ENCODE measurements at regions not wholly inside any gene's neighbourhood (a gene's known extent, or its start where the extent isn't known, plus 50 kb on each side); places are given as distances from the start of the nearest gene placed in this dataset.

DNA sequence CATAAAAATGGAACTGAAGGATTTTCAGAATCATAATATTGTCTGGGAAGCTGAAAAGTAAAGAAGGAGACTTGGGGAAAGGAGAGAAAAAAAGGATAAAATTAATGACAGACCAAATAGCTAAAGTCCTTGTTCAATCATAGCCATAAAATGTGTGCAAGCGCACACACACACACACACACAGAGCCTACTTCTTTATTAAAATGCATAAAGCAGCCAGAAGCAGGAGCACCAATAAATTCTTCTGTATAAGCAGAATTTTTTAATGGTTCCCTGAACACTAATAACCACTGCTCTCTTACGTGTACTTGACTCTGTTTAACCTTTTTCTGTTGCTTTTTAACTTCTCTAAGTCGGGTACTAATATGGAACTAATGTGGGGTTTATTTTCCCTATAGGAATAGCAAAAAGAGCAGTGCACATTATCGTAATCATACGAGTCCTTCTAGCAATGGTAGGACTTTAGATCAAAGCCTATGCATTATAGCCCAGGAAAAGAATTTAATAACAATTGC is 131.0 kb upstream of the PSMD7 start:
- TF ChIP-seq CTCF (IDR thresholded peaks at IDR 0.05; ENCODE audit: control insufficient read depth, extremely low read depth, insufficient read depth) = no peak
- H3K4me3 ChIP-seq (ENCODE audit: low read depth, low read length) = no peak overlapping the region
- DNase-seq (ENCODE audit: low read depth) = no peak

- DNase-seq (ENCODE audit: low read depth) = no peak
- no peak for TF ChIP-seq CTCF (IDR thresholded peaks at IDR 0.05; ENCODE audit: control insufficient read depth, extremely low read depth, insufficient read depth)
- no peak overlapping the region for H3K4me3 ChIP-seq (ENCODE audit: low read depth, low read length)
Observed at GRCh38 chr16:74160759-74161158, 135.9 kb upstream of the PSMD7 start.

DNA sequence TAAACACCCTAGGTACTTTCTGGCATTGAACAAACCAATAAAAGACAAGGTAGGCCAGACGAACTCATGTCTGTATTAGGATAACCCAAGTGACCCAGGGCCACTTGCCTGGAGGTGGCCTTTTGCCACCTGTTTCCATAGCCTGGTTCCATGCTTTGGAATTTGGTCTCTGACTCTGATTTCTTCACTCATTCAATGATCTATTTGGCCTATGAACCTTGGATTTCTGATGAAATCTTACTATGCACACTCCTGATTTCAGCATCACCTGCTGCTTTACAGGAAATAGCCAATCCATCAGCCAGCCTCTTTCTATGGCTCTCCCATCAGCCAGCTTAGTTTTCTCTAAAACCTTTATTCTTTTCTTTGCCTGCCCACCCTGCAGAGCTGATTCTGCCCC is 142.8 kb upstream of the PSMD7 start:
- no peak for DNase-seq (ENCODE audit: low read depth)
- H3K4me3 ChIP-seq (ENCODE audit: low read depth, low read length) = no peak overlapping the region
- TF ChIP-seq CTCF (IDR thresholded peaks at IDR 0.05; ENCODE audit: control insufficient read depth, extremely low read depth, insufficient read depth) = no peak

GRCh38 chr16:74146643-74147042 is 150.0 kb upstream of the PSMD7 start:
- DNase-seq (ENCODE audit: low read depth) = no peak
- TF ChIP-seq CTCF (IDR thresholded peaks at IDR 0.05; ENCODE audit: control insufficient read depth, extremely low read depth, insufficient read depth) = no peak

GRCh38 chr16:74143171-74143570 is 153.4 kb upstream of the PSMD7 start:
- no peak for DNase-seq (ENCODE audit: low read depth)
- no peak for TF ChIP-seq CTCF (IDR thresholded peaks at IDR 0.05; ENCODE audit: control insufficient read depth, extremely low read depth, insufficient read depth)
- H3K4me3 ChIP-seq (ENCODE audit: low read depth, low read length) = no peak overlapping the region

More at GRCh38 chr16:74146643-74147042, 150.0 kb upstream of the PSMD7 start:
- H3K4me3 ChIP-seq (ENCODE audit: low read depth, low read length) = no peak overlapping the region

DNA sequence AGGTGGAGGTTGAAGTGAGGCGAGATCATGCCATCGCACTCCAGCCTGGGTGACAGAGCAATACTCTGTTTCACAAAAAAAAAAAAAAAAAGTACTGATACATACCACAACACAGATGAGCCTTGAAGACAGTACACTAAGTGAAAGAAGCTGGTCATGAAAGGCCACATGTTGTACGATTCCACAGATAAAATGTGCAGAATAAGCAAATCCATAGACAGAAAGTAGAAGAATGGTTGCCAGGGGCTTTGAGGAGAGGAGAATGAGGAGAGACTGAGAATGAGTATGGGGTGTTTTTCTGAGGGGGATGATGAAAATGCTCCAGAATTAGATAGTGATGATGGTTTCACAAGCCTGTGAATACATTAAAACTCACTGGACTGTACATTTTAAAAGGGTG is 155.6 kb upstream of the PSMD7 start:
- no peak for DNase-seq (ENCODE audit: low read depth)
- H3K4me3 ChIP-seq (ENCODE audit: low read depth, low read length) = no peak overlapping the region
- no peak for TF ChIP-seq CTCF (IDR thresholded peaks at IDR 0.05; ENCODE audit: control insufficient read depth, extremely low read depth, insufficient read depth)

DNA sequence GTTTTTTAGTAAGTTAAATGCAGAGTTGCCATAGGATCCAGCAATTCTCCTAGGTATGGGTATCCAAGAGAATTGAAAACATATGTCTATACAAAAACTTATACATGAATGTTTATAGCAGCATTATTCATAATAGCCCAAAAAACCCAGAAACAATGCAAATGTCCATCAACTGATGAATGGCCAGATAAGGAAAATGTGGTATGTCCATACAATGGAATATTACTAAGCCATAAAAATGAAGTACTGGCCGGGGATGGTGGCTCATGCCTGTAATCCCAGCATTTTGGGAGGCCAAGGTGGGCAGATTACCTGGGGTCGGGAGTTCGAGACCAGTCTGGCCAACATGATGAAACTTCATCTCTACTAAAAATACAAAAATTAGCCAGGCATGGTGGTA is 156.1 kb upstream of the PSMD7 start:
- DNase-seq (ENCODE audit: low read depth) = no peak
- no peak for TF ChIP-seq CTCF (IDR thresholded peaks at IDR 0.05; ENCODE audit: control insufficient read depth, extremely low read depth, insufficient read depth)
- H3K4me3 ChIP-seq (ENCODE audit: low read depth, low read length) = no peak overlapping the region
